Liver (tissue), 8 donors: ENCODE measurements at regions not wholly inside any gene's neighbourhood (a gene's known extent, or its start where the extent isn't known, plus 50 kb on each side); places are given as distances from the start of the nearest gene placed in this dataset.

Source experiments
- DNase-seq: peaks from one replicate; pipeline ENCODE4 v3.0.0-alpha.2; 2017; ENCODE audit warnings: low spot score
- H3K27ac ChIP-seq, 2 donors: one replicate each; pipeline ENCODE4 v1.7.0; 2013; ENCODE audit warnings: inconsistent platforms in 2 of 2, low read length in 2 of 2, control low read depth in 1 of 2, low read depth in 1 of 2, mild to moderate bottlenecking in 1 of 2
- H3K27me3 ChIP-seq, 4 donors: one replicate each; pipeline versions ENCODE4 v1.6.1 to v1.7.0; 2013; ENCODE audit warnings: low read length in 3 of 4, inconsistent platforms in 1 of 4, mild to moderate bottlenecking in 1 of 4, moderate library complexity in 1 of 4; ENCODE audit not compliant: control insufficient read depth in 4 of 4, insufficient read depth in 4 of 4
- H3K36me3 ChIP-seq, 4 donors: one replicate each; pipeline versions ENCODE4 v1.6.1 to v1.7.0; 2013; ENCODE audit warnings: low read length in 3 of 4, mild to moderate bottlenecking in 3 of 4, low read depth in 1 of 4, moderate library complexity in 1 of 4; ENCODE audit not compliant: control insufficient read depth in 4 of 4, insufficient read depth in 3 of 4
- H3K4me1 ChIP-seq, 4 donors: one replicate each; pipeline versions ENCODE4 v1.6.1 to v1.7.0; 2013; ENCODE audit warnings: low read length in 3 of 4, mild to moderate bottlenecking in 3 of 4, moderate library complexity in 1 of 4; ENCODE audit not compliant: control insufficient read depth in 4 of 4, insufficient read depth in 4 of 4
- H3K4me3 ChIP-seq, 3 donors: one replicate each; pipeline versions ENCODE4 v1.6.1 to v1.7.0; 2013; ENCODE audit warnings: low read length in 3 of 3, control low read depth in 1 of 3, low read depth in 1 of 3, mild to moderate bottlenecking in 1 of 3
- H3K9ac ChIP-seq, 2 donors: one replicate each; pipeline ENCODE4 v1.7.0; 2013; ENCODE audit warnings: low read length in 2 of 2, mild to moderate bottlenecking in 2 of 2, moderate library complexity in 2 of 2, control low read depth in 1 of 2, low read depth in 1 of 2
- H3K9me3 ChIP-seq, 4 donors: one replicate each; pipeline versions ENCODE4 v1.6.1 to v1.7.0; 2013; ENCODE audit warnings: low read length in 3 of 4; ENCODE audit not compliant: control insufficient read depth in 4 of 4
- EGR1 ChIP-seq, 2 donors: IDR thresholded peaks; 2 replicates each; pipeline ENCODE4 v1.6.1; 2016 to 2018; ENCODE audit warnings: antibody characterized with exemption in 2 of 2, low read depth in 2 of 2
- FOXA1 ChIP-seq: IDR thresholded peaks from 2 replicates; pipeline ENCODE4 v1.6.1; 2016; ENCODE audit warnings: antibody characterized with exemption
- GABPA ChIP-seq, 2 donors: IDR thresholded peaks in 1 of 2; conservative IDR thresholded peaks in 1 of 2; 2 replicates each; pipeline ENCODE4 v1.6.1; 2016; ENCODE audit warnings: antibody characterized with exemption in 2 of 2, mild to moderate bottlenecking in 1 of 2, moderate library complexity in 1 of 2
- HNF4A ChIP-seq, 2 donors: conservative IDR thresholded peaks; 2 replicates each; pipeline ENCODE4 v1.6.1; 2016; ENCODE audit warnings: antibody characterized with exemption in 2 of 2, mild to moderate bottlenecking in 2 of 2
- HNF4G ChIP-seq: IDR thresholded peaks from 2 replicates; pipeline ENCODE4 v1.6.1; 2016; ENCODE audit warnings: antibody characterized with exemption
- JUND ChIP-seq, 2 donors: IDR thresholded peaks; 2 replicates each; pipeline ENCODE4 v1.6.1; 2016; ENCODE audit warnings: antibody characterized with exemption in 2 of 2
- MAX ChIP-seq: IDR thresholded peaks from 2 replicates; pipeline ENCODE4 v1.6.1; 2016; ENCODE audit warnings: antibody characterized with exemption
- NR2F2 ChIP-seq: IDR thresholded peaks from 2 replicates; pipeline ENCODE4 v1.6.1; 2016; ENCODE audit warnings: antibody characterized with exemption
- RAD21 ChIP-seq, 2 donors: IDR thresholded peaks; 2 replicates each; pipeline ENCODE4 v1.6.1; 2016; ENCODE audit warnings: antibody characterized with exemption in 2 of 2, mild to moderate bottlenecking in 2 of 2
- RXRA ChIP-seq, 2 donors: IDR thresholded peaks; 2 replicates each; pipeline ENCODE4 v1.6.1; 2017 to 2018; ENCODE audit warnings: antibody characterized with exemption in 2 of 2, mild to moderate bottlenecking in 1 of 2
- SP1 ChIP-seq: IDR thresholded peaks from 2 replicates; pipeline ENCODE4 v1.6.1; 2018; ENCODE audit warnings: antibody characterized with exemption, mild to moderate bottlenecking
- TAF1 ChIP-seq: conservative IDR thresholded peaks from 2 replicates; pipeline ENCODE4 v1.6.1; 2016; ENCODE audit warnings: antibody characterized with exemption, mild to moderate bottlenecking
- YY1 ChIP-seq: IDR thresholded peaks from 2 replicates; pipeline ENCODE4 v1.6.1; 2016; ENCODE audit warnings: antibody characterized with exemption, mild to moderate bottlenecking
- WGBS: extraction: QIAGEN DNeasy Blood & Tissue Kit; methylation state at CpG from one replicate; pipeline ENCODE4 v1.1.7; 2013; 5-methylcytosine and 5-hydroxymethylcytosine counted together
- TF ChIP-seq, protein P1 (sequence below): IDR thresholded peaks from 2 replicates; pipeline ENCODE4 v1.6.1; 2016; ENCODE audit warnings: antibody characterized with exemption
- TF ChIP-seq, protein P2 (sequence below): IDR thresholded peaks from 2 replicates; pipeline ENCODE4 v1.6.1; 2016; ENCODE audit warnings: antibody characterized with exemption
- TF ChIP-seq, protein P3 (sequence below): fragments of 150-350 bp; IDR thresholded peaks from 2 replicates; pipeline ENCODE4 v1.5.1; 2017; ENCODE audit warnings: improper control_type of control experiment, low read depth, low read length; ENCODE audit not compliant: missing input control
- TF ChIP-seq, protein P4 (sequence below): IDR thresholded peaks from 2 replicates; pipeline ENCODE4 v1.6.1; 2016; ENCODE audit warnings: antibody characterized with exemption, mild to moderate bottlenecking
- donor health status: healthy.
- donor health status: healthy.
- donor health status: healthy.
- donor health status: healthy.
- donor health status: healthy.

- WGBS, result 66% methylated on average over 6 of the region's 6 CpGs
- DNase-seq, result no peak
- TF ChIP-seq, protein P1, sequence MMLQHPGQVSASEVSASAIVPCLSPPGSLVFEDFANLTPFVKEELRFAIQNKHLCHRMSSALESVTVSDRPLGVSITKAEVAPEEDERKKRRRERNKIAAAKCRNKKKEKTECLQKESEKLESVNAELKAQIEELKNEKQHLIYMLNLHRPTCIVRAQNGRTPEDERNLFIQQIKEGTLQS, result no peak
- TF ChIP-seq GABPA (IDR thresholded peaks at IDR 0.05 in 1 of 2, conservative IDR thresholded peaks at IDR 0.05 in 1 of 2) (no peak), HNF4A (conservative IDR thresholded peaks at IDR 0.05) (no peak), FOXA1 (no peak), RAD21 (IDR thresholded peaks at IDR 0.05) (no peak), MAX (no peak), JUND (IDR thresholded peaks at IDR 0.05) (no peak), NR2F2 (no peak), EGR1 (IDR thresholded peaks at IDR 0.05; ENCODE audit: low read depth in 2 of 2) (no peak), TAF1 (no peak), SP1 (no peak), YY1 (no peak)
- TF ChIP-seq, protein P2, sequence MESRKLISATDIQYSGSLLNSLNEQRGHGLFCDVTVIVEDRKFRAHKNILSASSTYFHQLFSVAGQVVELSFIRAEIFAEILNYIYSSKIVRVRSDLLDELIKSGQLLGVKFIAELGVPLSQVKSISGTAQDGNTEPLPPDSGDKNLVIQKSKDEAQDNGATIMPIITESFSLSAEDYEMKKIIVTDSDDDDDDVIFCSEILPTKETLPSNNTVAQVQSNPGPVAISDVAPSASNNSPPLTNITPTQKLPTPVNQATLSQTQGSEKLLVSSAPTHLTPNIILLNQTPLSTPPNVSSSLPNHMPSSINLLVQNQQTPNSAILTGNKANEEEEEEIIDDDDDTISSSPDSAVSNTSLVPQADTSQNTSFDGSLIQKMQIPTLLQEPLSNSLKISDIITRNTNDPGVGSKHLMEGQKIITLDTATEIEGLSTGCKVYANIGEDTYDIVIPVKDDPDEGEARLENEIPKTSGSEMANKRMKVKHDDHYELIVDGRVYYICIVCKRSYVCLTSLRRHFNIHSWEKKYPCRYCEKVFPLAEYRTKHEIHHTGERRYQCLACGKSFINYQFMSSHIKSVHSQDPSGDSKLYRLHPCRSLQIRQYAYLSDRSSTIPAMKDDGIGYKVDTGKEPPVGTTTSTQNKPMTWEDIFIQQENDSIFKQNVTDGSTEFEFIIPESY, result no peak
- TF ChIP-seq, protein P3, sequence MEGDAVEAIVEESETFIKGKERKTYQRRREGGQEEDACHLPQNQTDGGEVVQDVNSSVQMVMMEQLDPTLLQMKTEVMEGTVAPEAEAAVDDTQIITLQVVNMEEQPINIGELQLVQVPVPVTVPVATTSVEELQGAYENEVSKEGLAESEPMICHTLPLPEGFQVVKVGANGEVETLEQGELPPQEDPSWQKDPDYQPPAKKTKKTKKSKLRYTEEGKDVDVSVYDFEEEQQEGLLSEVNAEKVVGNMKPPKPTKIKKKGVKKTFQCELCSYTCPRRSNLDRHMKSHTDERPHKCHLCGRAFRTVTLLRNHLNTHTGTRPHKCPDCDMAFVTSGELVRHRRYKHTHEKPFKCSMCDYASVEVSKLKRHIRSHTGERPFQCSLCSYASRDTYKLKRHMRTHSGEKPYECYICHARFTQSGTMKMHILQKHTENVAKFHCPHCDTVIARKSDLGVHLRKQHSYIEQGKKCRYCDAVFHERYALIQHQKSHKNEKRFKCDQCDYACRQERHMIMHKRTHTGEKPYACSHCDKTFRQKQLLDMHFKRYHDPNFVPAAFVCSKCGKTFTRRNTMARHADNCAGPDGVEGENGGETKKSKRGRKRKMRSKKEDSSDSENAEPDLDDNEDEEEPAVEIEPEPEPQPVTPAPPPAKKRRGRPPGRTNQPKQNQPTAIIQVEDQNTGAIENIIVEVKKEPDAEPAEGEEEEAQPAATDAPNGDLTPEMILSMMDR, result no peak
- H3K27ac ChIP-seq, result no peak overlapping the region
- no peak overlapping the region for H3K4me3 ChIP-seq
- no peaks in the 10 kb centered on the region for H3K9me3 ChIP-seq
- H3K4me1 ChIP-seq, result no peaks in the 10 kb centered on the region
- no peak overlapping the region for H3K9ac ChIP-seq
- H3K36me3 ChIP-seq, result no peaks in the 10 kb centered on the region
- no peaks in the 10 kb centered on the region for H3K27me3 ChIP-seq
Observed at GRCh38 chr2:121132762-121133107, 152.3 kb downstream of the TFCP2L1 start.

DNA sequence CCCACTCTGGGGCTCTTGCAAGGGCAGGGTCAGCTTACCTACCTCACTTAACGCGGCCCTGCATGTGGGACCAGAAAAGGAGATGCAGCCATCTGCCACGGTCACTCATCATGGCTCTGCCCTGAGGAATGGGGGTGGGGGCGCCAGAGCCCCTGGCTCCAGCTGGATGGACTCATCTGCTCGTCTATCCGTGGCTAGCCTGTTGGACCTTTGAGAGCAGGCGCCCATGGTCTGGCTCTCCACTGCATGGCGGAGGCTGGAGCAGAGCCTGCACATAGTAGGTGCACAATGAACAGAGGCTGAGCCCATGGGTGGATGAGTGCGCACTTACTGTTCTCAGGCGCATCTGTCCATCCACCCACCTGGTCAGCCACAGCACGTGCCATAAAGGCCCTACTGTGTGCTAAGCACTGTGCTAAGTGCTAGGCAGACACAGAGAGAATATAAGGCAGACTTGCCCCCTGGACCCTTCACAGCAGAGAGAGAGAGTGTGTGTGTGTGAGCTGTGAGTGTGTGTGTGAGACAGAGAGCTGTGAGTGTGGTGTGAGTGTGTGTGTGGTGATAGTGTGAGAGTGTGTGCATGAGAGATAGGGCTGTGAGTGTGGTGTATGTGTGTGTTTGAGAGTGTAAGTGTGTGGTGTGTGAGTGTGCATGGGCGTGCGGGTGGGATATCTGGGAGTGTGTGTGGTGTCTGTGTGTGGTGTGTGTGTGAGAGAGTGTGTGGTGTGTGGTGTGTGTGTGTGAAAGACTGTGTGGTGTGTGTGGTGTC is 151.3 kb downstream of the TFCP2L1 start:
- Histone ChIP-seq H3K36me3 (no peaks in the 10 kb centered on the region), H3K9me3 (no peaks in the 10 kb centered on the region), H3K9ac (no peak overlapping the region), H3K27me3 (no peaks in the 10 kb centered on the region), H3K4me3 (no peak overlapping the region), H3K4me1 (no peaks in the 10 kb centered on the region), H3K27ac (no peak overlapping the region)
- no peak for DNase-seq
- WGBS, result 89% methylated on average over 13 of the region's 13 CpGs
- no peak for TF ChIP-seq RAD21 (IDR thresholded peaks at IDR 0.05)
- TF ChIP-seq FOXA1, result no peak
- TF ChIP-seq, protein P1, result no peak
- TF ChIP-seq HNF4A (conservative IDR thresholded peaks at IDR 0.05), result no peak
- no peak for TF ChIP-seq YY1
- TF ChIP-seq NR2F2, result no peak
- no peak for TF ChIP-seq GABPA (IDR thresholded peaks at IDR 0.05 in 1 of 2, conservative IDR thresholded peaks at IDR 0.05 in 1 of 2)
- TF ChIP-seq, protein P2, result no peak
- no peak for TF ChIP-seq SP1
- TF ChIP-seq, protein P4, sequence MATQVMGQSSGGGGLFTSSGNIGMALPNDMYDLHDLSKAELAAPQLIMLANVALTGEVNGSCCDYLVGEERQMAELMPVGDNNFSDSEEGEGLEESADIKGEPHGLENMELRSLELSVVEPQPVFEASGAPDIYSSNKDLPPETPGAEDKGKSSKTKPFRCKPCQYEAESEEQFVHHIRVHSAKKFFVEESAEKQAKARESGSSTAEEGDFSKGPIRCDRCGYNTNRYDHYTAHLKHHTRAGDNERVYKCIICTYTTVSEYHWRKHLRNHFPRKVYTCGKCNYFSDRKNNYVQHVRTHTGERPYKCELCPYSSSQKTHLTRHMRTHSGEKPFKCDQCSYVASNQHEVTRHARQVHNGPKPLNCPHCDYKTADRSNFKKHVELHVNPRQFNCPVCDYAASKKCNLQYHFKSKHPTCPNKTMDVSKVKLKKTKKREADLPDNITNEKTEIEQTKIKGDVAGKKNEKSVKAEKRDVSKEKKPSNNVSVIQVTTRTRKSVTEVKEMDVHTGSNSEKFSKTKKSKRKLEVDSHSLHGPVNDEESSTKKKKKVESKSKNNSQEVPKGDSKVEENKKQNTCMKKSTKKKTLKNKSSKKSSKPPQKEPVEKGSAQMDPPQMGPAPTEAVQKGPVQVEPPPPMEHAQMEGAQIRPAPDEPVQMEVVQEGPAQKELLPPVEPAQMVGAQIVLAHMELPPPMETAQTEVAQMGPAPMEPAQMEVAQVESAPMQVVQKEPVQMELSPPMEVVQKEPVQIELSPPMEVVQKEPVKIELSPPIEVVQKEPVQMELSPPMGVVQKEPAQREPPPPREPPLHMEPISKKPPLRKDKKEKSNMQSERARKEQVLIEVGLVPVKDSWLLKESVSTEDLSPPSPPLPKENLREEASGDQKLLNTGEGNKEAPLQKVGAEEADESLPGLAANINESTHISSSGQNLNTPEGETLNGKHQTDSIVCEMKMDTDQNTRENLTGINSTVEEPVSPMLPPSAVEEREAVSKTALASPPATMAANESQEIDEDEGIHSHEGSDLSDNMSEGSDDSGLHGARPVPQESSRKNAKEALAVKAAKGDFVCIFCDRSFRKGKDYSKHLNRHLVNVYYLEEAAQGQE, result no peak
- TF ChIP-seq MAX, result no peak
- TF ChIP-seq HNF4G, result no peak
- TF ChIP-seq RXRA (IDR thresholded peaks at IDR 0.05), result no peak
- TF ChIP-seq TAF1, result no peak
- TF ChIP-seq EGR1 (IDR thresholded peaks at IDR 0.05; ENCODE audit: low read depth in 2 of 2), result no peak
